Liver (tissue), 8 donors: ENCODE measurements at regions not wholly inside any gene's neighbourhood (a gene's known extent, or its start where the extent isn't known, plus 50 kb on each side); places are given as distances from the start of the nearest gene placed in this dataset.

Experiments
- DNase-seq: peaks from one replicate; pipeline ENCODE4 v3.0.0-alpha.2; 2017; ENCODE audit warnings: low spot score
- H3K27ac ChIP-seq, 2 donors: one replicate each; pipeline ENCODE4 v1.7.0; 2013; ENCODE audit warnings: inconsistent platforms in 2 of 2, low read length in 2 of 2, control low read depth in 1 of 2, low read depth in 1 of 2, mild to moderate bottlenecking in 1 of 2
- H3K27me3 ChIP-seq, 4 donors: one replicate each; pipeline versions ENCODE4 v1.6.1 to v1.7.0; 2013; ENCODE audit warnings: low read length in 3 of 4, inconsistent platforms in 1 of 4, mild to moderate bottlenecking in 1 of 4, moderate library complexity in 1 of 4; ENCODE audit not compliant: control insufficient read depth in 4 of 4, insufficient read depth in 4 of 4
- H3K36me3 ChIP-seq, 4 donors: one replicate each; pipeline versions ENCODE4 v1.6.1 to v1.7.0; 2013; ENCODE audit warnings: low read length in 3 of 4, mild to moderate bottlenecking in 3 of 4, low read depth in 1 of 4, moderate library complexity in 1 of 4; ENCODE audit not compliant: control insufficient read depth in 4 of 4, insufficient read depth in 3 of 4
- H3K4me1 ChIP-seq, 4 donors: one replicate each; pipeline versions ENCODE4 v1.6.1 to v1.7.0; 2013; ENCODE audit warnings: low read length in 3 of 4, mild to moderate bottlenecking in 3 of 4, moderate library complexity in 1 of 4; ENCODE audit not compliant: control insufficient read depth in 4 of 4, insufficient read depth in 4 of 4
- H3K4me3 ChIP-seq, 3 donors: one replicate each; pipeline versions ENCODE4 v1.6.1 to v1.7.0; 2013; ENCODE audit warnings: low read length in 3 of 3, control low read depth in 1 of 3, low read depth in 1 of 3, mild to moderate bottlenecking in 1 of 3
- H3K9ac ChIP-seq, 2 donors: one replicate each; pipeline ENCODE4 v1.7.0; 2013; ENCODE audit warnings: low read length in 2 of 2, mild to moderate bottlenecking in 2 of 2, moderate library complexity in 2 of 2, control low read depth in 1 of 2, low read depth in 1 of 2
- H3K9me3 ChIP-seq, 4 donors: one replicate each; pipeline versions ENCODE4 v1.6.1 to v1.7.0; 2013; ENCODE audit warnings: low read length in 3 of 4; ENCODE audit not compliant: control insufficient read depth in 4 of 4
- ATF3 ChIP-seq: IDR thresholded peaks from 2 replicates; pipeline ENCODE4 v1.6.1; 2016; ENCODE audit warnings: antibody characterized with exemption
- CTCF ChIP-seq: fragments of 150-350 bp; IDR thresholded peaks from 2 replicates; pipeline ENCODE4 v1.5.1; 2017; ENCODE audit warnings: improper control_type of control experiment, low read depth, low read length; ENCODE audit not compliant: missing input control
- EGR1 ChIP-seq, 2 donors: IDR thresholded peaks; 2 replicates each; pipeline ENCODE4 v1.6.1; 2016 to 2018; ENCODE audit warnings: antibody characterized with exemption in 2 of 2, low read depth in 2 of 2
- FOXA1 ChIP-seq: IDR thresholded peaks from 2 replicates; pipeline ENCODE4 v1.6.1; 2016; ENCODE audit warnings: antibody characterized with exemption
- FOXA2 ChIP-seq: IDR thresholded peaks from 2 replicates; pipeline ENCODE4 v1.6.1; 2016; ENCODE audit warnings: antibody characterized with exemption
- GABPA ChIP-seq, 2 donors: IDR thresholded peaks in 1 of 2; conservative IDR thresholded peaks in 1 of 2; 2 replicates each; pipeline ENCODE4 v1.6.1; 2016; ENCODE audit warnings: antibody characterized with exemption in 2 of 2, mild to moderate bottlenecking in 1 of 2, moderate library complexity in 1 of 2
- HNF4A ChIP-seq, 2 donors: conservative IDR thresholded peaks; 2 replicates each; pipeline ENCODE4 v1.6.1; 2016; ENCODE audit warnings: antibody characterized with exemption in 2 of 2, mild to moderate bottlenecking in 2 of 2
- HNF4G ChIP-seq: IDR thresholded peaks from 2 replicates; pipeline ENCODE4 v1.6.1; 2016; ENCODE audit warnings: antibody characterized with exemption
- JUND ChIP-seq, 2 donors: IDR thresholded peaks; 2 replicates each; pipeline ENCODE4 v1.6.1; 2016; ENCODE audit warnings: antibody characterized with exemption in 2 of 2
- MAX ChIP-seq: IDR thresholded peaks from 2 replicates; pipeline ENCODE4 v1.6.1; 2016; ENCODE audit warnings: antibody characterized with exemption
- NR2F2 ChIP-seq: IDR thresholded peaks from 2 replicates; pipeline ENCODE4 v1.6.1; 2016; ENCODE audit warnings: antibody characterized with exemption
- RAD21 ChIP-seq, 2 donors: IDR thresholded peaks; 2 replicates each; pipeline ENCODE4 v1.6.1; 2016; ENCODE audit warnings: antibody characterized with exemption in 2 of 2, mild to moderate bottlenecking in 2 of 2
- REST ChIP-seq: IDR thresholded peaks from 2 replicates; pipeline ENCODE4 v1.6.1; 2016; ENCODE audit warnings: antibody characterized with exemption, mild to moderate bottlenecking
- RXRA ChIP-seq, 2 donors: IDR thresholded peaks; 2 replicates each; pipeline ENCODE4 v1.6.1; 2017 to 2018; ENCODE audit warnings: antibody characterized with exemption in 2 of 2, mild to moderate bottlenecking in 1 of 2
- SP1 ChIP-seq: IDR thresholded peaks from 2 replicates; pipeline ENCODE4 v1.6.1; 2018; ENCODE audit warnings: antibody characterized with exemption, mild to moderate bottlenecking
- TAF1 ChIP-seq: conservative IDR thresholded peaks from 2 replicates; pipeline ENCODE4 v1.6.1; 2016; ENCODE audit warnings: antibody characterized with exemption, mild to moderate bottlenecking
- YY1 ChIP-seq: IDR thresholded peaks from 2 replicates; pipeline ENCODE4 v1.6.1; 2016; ENCODE audit warnings: antibody characterized with exemption, mild to moderate bottlenecking
- ZBTB33 ChIP-seq: IDR thresholded peaks from 2 replicates; pipeline ENCODE4 v1.6.1; 2016; ENCODE audit warnings: antibody characterized with exemption
- WGBS: extraction: QIAGEN DNeasy Blood & Tissue Kit; methylation state at CpG from one replicate; pipeline ENCODE4 v1.1.7; 2013; 5-methylcytosine and 5-hydroxymethylcytosine counted together
- donor health status: healthy.
- donor health status: healthy.
- donor health status: healthy.
- donor health status: healthy.
- donor health status: healthy.

GRCh38 chr1:13889495-13889894, 189.5 kb downstream of the PRDM2 start:
- Histone ChIP-seq H3K9me3 (peaks cover 0 to 9% (median 3%) of the 10 kb centered on the region in 4 donors), H3K27ac (no peak overlapping the region), H3K9ac (no peak overlapping the region), H3K4me3 (no peak overlapping the region), H3K4me1 (peaks cover 0 to 7% (median 2%) of the 10 kb centered on the region in 4 donors), H3K27me3 (peaks cover 0 to 22% (median 7%) of the 10 kb centered on the region in 4 donors), H3K36me3 (no peaks in the 10 kb centered on the region)
- TF ChIP-seq ATF3 (no peak), TAF1 (no peak), RXRA (IDR thresholded peaks at IDR 0.05) (no peak), REST (no peak), FOXA2 (no peak), HNF4A (conservative IDR thresholded peaks at IDR 0.05) (no peak), MAX (no peak), YY1 (no peak)
- 60% methylated on average over 3 of the region's 3 CpGs for WGBS
- no peak for DNase-seq

- DNase-seq: no peak
- H3K27me3 ChIP-seq: peaks cover 0 to 25% (median 9%) of the 10 kb centered on the region in 4 donors
- 81% methylated on average over 2 of the region's 2 CpGs for WGBS
- no peak overlapping the region for H3K9ac ChIP-seq
- peaks cover 0 to 7% (median 2%) of the 10 kb centered on the region in 4 donors for H3K4me1 ChIP-seq
- H3K4me3 ChIP-seq: no peak overlapping the region
- TF ChIP-seq HNF4G (no peak), CTCF (no peak), MAX (no peak), ATF3 (no peak), REST (no peak), RAD21 (IDR thresholded peaks at IDR 0.05) (no peak), GABPA (IDR thresholded peaks at IDR 0.05 in 1 of 2, conservative IDR thresholded peaks at IDR 0.05 in 1 of 2) (no peak), FOXA1 (no peak), SP1 (no peak), HNF4A (conservative IDR thresholded peaks at IDR 0.05) (no peak), NR2F2 (no peak), FOXA2 (no peak), YY1 (no peak), EGR1 (IDR thresholded peaks at IDR 0.05; ENCODE audit: low read depth in 2 of 2) (no peak), JUND (IDR thresholded peaks at IDR 0.05) (no peak), TAF1 (no peak), RXRA (IDR thresholded peaks at IDR 0.05) (no peak), ZBTB33 (no peak)
- peaks cover 0 to 9% (median 3%) of the 10 kb centered on the region in 4 donors for H3K9me3 ChIP-seq
- H3K36me3 ChIP-seq: no peaks in the 10 kb centered on the region
- no peak overlapping the region for H3K27ac ChIP-seq
These were observed 190.8 kb downstream of the PRDM2 start for GRCh38 chr1:13890766-13891165.
